Mesenchymal stem cell (in vitro differentiated cells and primary cell): ENCODE measurements at regions not wholly inside any gene's neighbourhood (a gene's known extent, or its start where the extent isn't known, plus 50 kb on each side); places are given as distances from the start of the nearest gene placed in this dataset.

Experiments
- DNase-seq: peaks from one replicate; pipeline ENCODE4 v3.0.0-alpha.2; 2013
- H2AFZ ChIP-seq: one replicate; pipeline ENCODE4 v1.6.1; 2013; ENCODE audit warnings: low read depth, mild to moderate bottlenecking, control low read depth, inconsistent platforms, low read length, moderate library complexity
- H2AK5ac ChIP-seq: 2 replicates; pipeline ENCODE4 v1.6.1; 2013; ENCODE audit warnings: low read length, moderate library complexity, mild to moderate bottlenecking, inconsistent platforms; ENCODE audit not compliant: severe bottlenecking
- H2BK120ac ChIP-seq: one replicate; pipeline ENCODE4 v1.6.1; 2013; ENCODE audit warnings: low read depth, mild to moderate bottlenecking, inconsistent platforms, low read length, moderate library complexity
- H2BK12ac ChIP-seq, 2 experiments: one replicate each; pipeline ENCODE4 v1.6.1; 2013; ENCODE audit warnings: inconsistent platforms in 2 of 2, low read length in 2 of 2, mild to moderate bottlenecking in 2 of 2, moderate library complexity in 2 of 2, control low read depth in 1 of 2
- H2BK15ac ChIP-seq: one replicate; pipeline ENCODE4 v1.6.1; 2013; ENCODE audit warnings: mild to moderate bottlenecking, low read depth, inconsistent platforms; ENCODE audit not compliant: poor library complexity, severe bottlenecking
- H2BK5ac ChIP-seq: 2 replicates; pipeline ENCODE4 v1.6.1; 2013; ENCODE audit warnings: low read depth, mild to moderate bottlenecking, low read length, control low read depth, inconsistent platforms; ENCODE audit not compliant: poor library complexity, severe bottlenecking
- H3K14ac ChIP-seq, 2 experiments: one replicate each; pipeline ENCODE4 v1.6.1; 2013; ENCODE audit warnings: inconsistent platforms in 2 of 2, low read length in 2 of 2, control low read depth in 1 of 2, mild to moderate bottlenecking in 1 of 2, moderate library complexity in 1 of 2
- H3K18ac ChIP-seq, 2 experiments: one replicate each; pipeline ENCODE4 v1.6.1; 2013; ENCODE audit warnings: inconsistent platforms in 2 of 2, low read length in 2 of 2, control low read depth in 1 of 2, low read depth in 1 of 2, mild to moderate bottlenecking in 1 of 2
- H3K23ac ChIP-seq, 2 experiments: one replicate each; pipeline ENCODE4 v1.6.1; 2013; ENCODE audit warnings: inconsistent platforms in 2 of 2, low read length in 2 of 2, mild to moderate bottlenecking in 2 of 2, moderate library complexity in 2 of 2, control low read depth in 1 of 2
- H3K27ac ChIP-seq: 2 replicates; pipeline ENCODE4 v1.5.1; 2013; ENCODE audit warnings: mild to moderate bottlenecking, moderate library complexity, low read length, control low read depth, inconsistent platforms; ENCODE audit not compliant: poor library complexity, severe bottlenecking
- H3K27me3 ChIP-seq, 2 experiments: 2 replicates each; pipeline versions ENCODE4 v1.6.1 to v1.7.0; 2013; ENCODE audit warnings: low read length in 2 of 2, mild to moderate bottlenecking in 2 of 2, moderate library complexity in 2 of 2, control low read depth in 1 of 2, inconsistent platforms in 1 of 2; ENCODE audit not compliant: control insufficient read depth in 1 of 2, insufficient read depth in 1 of 2
- H3K36me3 ChIP-seq, 2 experiments: 2 replicates each; pipeline versions ENCODE4 v1.6.1 to v1.7.0; 2013; ENCODE audit warnings: low read length in 2 of 2, control low read depth in 1 of 2, inconsistent platforms in 1 of 2, low read depth in 1 of 2, mild to moderate bottlenecking in 1 of 2; ENCODE audit not compliant: insufficient read depth in 2 of 2, control insufficient read depth in 1 of 2
- H3K4ac ChIP-seq, 2 experiments: one replicate each; pipeline ENCODE4 v1.6.1; 2013; ENCODE audit warnings: inconsistent platforms in 2 of 2, low read length in 2 of 2, mild to moderate bottlenecking in 2 of 2, moderate library complexity in 2 of 2, control low read depth in 1 of 2, low read depth in 1 of 2
- H3K4me1 ChIP-seq: 2 replicates; pipeline ENCODE4 v1.6.1; 2013; ENCODE audit warnings: low read depth, low read length, control low read depth; ENCODE audit not compliant: control insufficient read depth, insufficient read depth
- H3K4me2 ChIP-seq: 2 replicates; pipeline ENCODE4 v1.6.1; 2013; ENCODE audit warnings: low read length, mild to moderate bottlenecking, inconsistent platforms; ENCODE audit not compliant: poor library complexity, severe bottlenecking
- H3K4me3 ChIP-seq, 2 experiments: 2 replicates each; pipeline versions ENCODE4 v1.5.1 to v1.7.0; 2013; ENCODE audit warnings: low read length in 2 of 2, mild to moderate bottlenecking in 2 of 2, control low read depth in 1 of 2, low read depth in 1 of 2; ENCODE audit not compliant: insufficient read depth in 1 of 2
- H3K79me1 ChIP-seq: replicated peaks from 2 replicates; pipeline ENCODE4 v1.6.1; 2013; ENCODE audit warnings: mild to moderate bottlenecking, control low read depth, low read length, inconsistent platforms; ENCODE audit not compliant: poor library complexity, severe bottlenecking
- H3K9ac ChIP-seq: 2 replicates; pipeline ENCODE4 v1.7.0; 2013; ENCODE audit warnings: mild to moderate bottlenecking, low read length, moderate library complexity
- H3K9me3 ChIP-seq: 2 replicates; pipeline ENCODE4 v1.7.0; 2013; ENCODE audit warnings: mild to moderate bottlenecking, low read length; ENCODE audit not compliant: control insufficient read depth
- H4K8ac ChIP-seq: one replicate; pipeline ENCODE4 v1.6.1; 2013; ENCODE audit warnings: inconsistent platforms, mild to moderate bottlenecking, low read length, moderate library complexity
- H4K91ac ChIP-seq: one replicate; pipeline ENCODE4 v1.6.1; 2013; ENCODE audit warnings: mild to moderate bottlenecking, low read length, inconsistent platforms
- WGBS: methylation state at CpG from one replicate; pipeline ENCODE4 v1.1.7; 2013; ENCODE audit warnings: mixed read lengths; 5-methylcytosine and 5-hydroxymethylcytosine counted together

GRCh38 chr3:106204160-106204868, 335.5 kb upstream of the CBLB start:
- H3K14ac ChIP-seq: no peak overlapping the region
- no peaks in the 10 kb centered on the region for H3K79me1 ChIP-seq

GRCh38 chr3:106206146-106206545, 337.3 kb upstream of the CBLB start:
- Histone ChIP-seq H4K8ac (no peak overlapping the region), H3K36me3 (no peaks in the 10 kb centered on the region), H3K4me2 (no peak overlapping the region), H2AK5ac (no peak overlapping the region), H3K14ac (no peak overlapping the region), H3K4me1 (peaks cover 4% of the 10 kb centered on the region), H2BK12ac (no peak overlapping the region), H2BK15ac (no peak overlapping the region), H2BK5ac (no peak overlapping the region), H2AFZ (no peak overlapping the region), H3K23ac (no peak overlapping the region), H3K4ac (no peak overlapping the region), H3K79me1 (no peaks in the 10 kb centered on the region), H3K18ac (no peak overlapping the region), H3K9ac (no peak overlapping the region), H3K27ac (no peak overlapping the region), H3K27me3 (no peaks in the 10 kb centered on the region), H3K9me3 (no peaks in the 10 kb centered on the region), H3K4me3 (no peak overlapping the region), H4K91ac (no peak overlapping the region), H2BK120ac (no peak overlapping the region)
- 78% methylated on average over 6 of the region's 6 CpGs for WGBS
- DNase-seq: no peak

More at GRCh38 chr3:106204160-106204868, 335.5 kb upstream of the CBLB start:
- no peak overlapping the region for H3K4ac ChIP-seq
- no peak overlapping the region for H2BK120ac ChIP-seq
- H2BK15ac ChIP-seq: no peak overlapping the region
- no peak overlapping the region for H4K8ac ChIP-seq
- peak overlapping the region; percentile 67 for H3K27ac ChIP-seq
- H3K36me3 ChIP-seq: no peaks in the 10 kb centered on the region
- no peak overlapping the region for H4K91ac ChIP-seq
- no peaks in the 10 kb centered on the region for H3K27me3 ChIP-seq
- 91% methylated on average over 5 of the region's 5 CpGs for WGBS
- H3K9me3 ChIP-seq: no peaks in the 10 kb centered on the region
- H2BK12ac ChIP-seq: no peak overlapping the region
- H3K4me1 ChIP-seq: peaks cover 4% of the 10 kb centered on the region
- no peak overlapping the region for H3K4me3 ChIP-seq
- DNase-seq: no peak
- H2BK5ac ChIP-seq: no peak overlapping the region
- no peak overlapping the region for H2AK5ac ChIP-seq
- H3K4me2 ChIP-seq: no peak overlapping the region
- H2AFZ ChIP-seq: no peak overlapping the region
- no peak overlapping the region for H3K23ac ChIP-seq
- H3K9ac ChIP-seq: no peak overlapping the region
- H3K18ac ChIP-seq: no peak overlapping the region

DNA sequence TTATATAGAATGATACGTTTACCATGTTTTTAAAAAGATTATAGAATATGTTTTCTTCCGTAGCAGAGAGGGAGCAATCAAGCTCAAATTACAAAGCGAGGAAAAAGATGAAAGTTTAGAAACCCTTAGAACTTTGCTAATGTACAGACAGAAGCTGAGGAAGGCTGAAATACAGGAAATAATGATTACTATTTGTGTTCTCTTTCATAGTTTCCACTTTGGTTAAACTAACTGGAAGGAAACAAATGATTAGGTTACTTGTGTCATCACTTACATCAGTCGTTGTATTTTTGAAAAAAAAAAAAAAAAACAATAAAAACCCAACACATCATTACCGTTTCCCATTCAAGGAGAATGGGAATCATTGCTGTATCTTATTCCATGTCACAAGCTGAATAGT, 337.8 kb upstream of the CBLB start:
- no peaks in the 10 kb centered on the region for H3K36me3 ChIP-seq
- no peak overlapping the region for H2AK5ac ChIP-seq
- no peaks in the 10 kb centered on the region for H3K79me1 ChIP-seq
- no peaks in the 10 kb centered on the region for H3K27me3 ChIP-seq
- H3K4me3 ChIP-seq: no peak overlapping the region
- whole genome bisulfite sequencing: 95% methylated on average over 3 of the region's 5 CpGs
- no peak overlapping the region for H2BK5ac ChIP-seq
- DNase-seq: no peak
- H2BK15ac ChIP-seq: no peak overlapping the region
- no peak overlapping the region for H3K4ac ChIP-seq
- H4K91ac ChIP-seq: no peak overlapping the region
- peaks cover 4% of the 10 kb centered on the region for H3K4me1 ChIP-seq
- no peaks in the 10 kb centered on the region for H3K9me3 ChIP-seq
- H2BK120ac ChIP-seq: no peak overlapping the region
- no peak overlapping the region for H3K23ac ChIP-seq
- H2BK12ac ChIP-seq: no peak overlapping the region
- no peak overlapping the region for H2AFZ ChIP-seq
- no peak overlapping the region for H3K27ac ChIP-seq
- no peak overlapping the region for H3K14ac ChIP-seq
- no peak overlapping the region for H4K8ac ChIP-seq
- no peak overlapping the region for H3K18ac ChIP-seq
- no peak overlapping the region for H3K4me2 ChIP-seq
- H3K9ac ChIP-seq: no peak overlapping the region

DNA sequence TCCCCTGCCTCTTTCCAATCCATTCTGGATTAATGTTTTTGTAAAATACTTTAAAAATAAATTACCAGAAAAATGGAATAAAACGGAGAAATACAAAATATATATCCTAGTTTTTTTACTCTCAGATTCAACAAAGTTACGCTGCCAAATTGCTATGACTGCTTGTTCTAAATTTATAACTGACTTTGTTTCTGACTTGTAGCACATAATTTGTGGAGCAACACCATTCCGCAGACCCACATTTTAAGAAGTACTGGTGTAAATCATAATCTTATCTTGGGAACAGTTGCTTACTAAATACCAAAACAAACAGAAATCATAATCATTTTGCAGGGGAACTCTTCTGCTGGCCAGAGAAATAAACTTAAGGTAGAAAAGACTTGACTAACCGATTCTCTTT, 339.4 kb upstream of the CBLB start:
- Histone ChIP-seq H3K79me1 (no peaks in the 10 kb centered on the region), H3K9ac (peak overlapping the region; percentile 79)

More for the DNA sequence above, 339.4 kb upstream of the CBLB start:
- Histone ChIP-seq H3K23ac (no peak overlapping the region), H3K4me1 (peaks cover 4% of the 10 kb centered on the region), H3K4me2 (no peak overlapping the region), H3K14ac (no peak overlapping the region), H2BK5ac (no peak overlapping the region), H2AFZ (no peak overlapping the region), H3K18ac (no peak overlapping the region), H3K4me3 (no peak overlapping the region), H3K27ac (no peak overlapping the region), H4K8ac (no peak overlapping the region), H3K4ac (no peak overlapping the region), H2BK15ac (no peak overlapping the region), H2BK120ac (no peak overlapping the region), H3K27me3 (no peaks in the 10 kb centered on the region), H4K91ac (no peak overlapping the region), H3K36me3 (no peaks in the 10 kb centered on the region), H2AK5ac (no peak overlapping the region), H2BK12ac (no peak overlapping the region), H3K9me3 (no peaks in the 10 kb centered on the region)
- WGBS: no CpG with 5 or more reads among the region's 4 CpGs
- no peak for DNase-seq
